Testis (tissue), 2 donors: ENCODE measurements at regions not wholly inside any gene's neighbourhood (a gene's known extent, or its start where the extent isn't known, plus 50 kb on each side); places are given as distances from the start of the nearest gene placed in this dataset.

Source experiments
- CTCF ChIP-seq, 3 experiments: fragments of 450-650 bp in 2 of 3; fragments of 200-600 bp in 1 of 3; sonication (generic) in 1 of 3; IDR thresholded peaks; one replicate each; pipeline ENCODE4 v1.5.1; 2016 to 2019; ENCODE audit warnings: antibody characterized with exemption in 3 of 3, mild to moderate bottlenecking in 2 of 3, moderate library complexity in 1 of 3
- POLR2A ChIP-seq: fragments of 450-650 bp; IDR thresholded peaks from one replicate; pipeline ENCODE4 v1.6.1; 2017; ENCODE audit warnings: antibody characterized with exemption, mild to moderate bottlenecking, moderate library complexity

DNA sequence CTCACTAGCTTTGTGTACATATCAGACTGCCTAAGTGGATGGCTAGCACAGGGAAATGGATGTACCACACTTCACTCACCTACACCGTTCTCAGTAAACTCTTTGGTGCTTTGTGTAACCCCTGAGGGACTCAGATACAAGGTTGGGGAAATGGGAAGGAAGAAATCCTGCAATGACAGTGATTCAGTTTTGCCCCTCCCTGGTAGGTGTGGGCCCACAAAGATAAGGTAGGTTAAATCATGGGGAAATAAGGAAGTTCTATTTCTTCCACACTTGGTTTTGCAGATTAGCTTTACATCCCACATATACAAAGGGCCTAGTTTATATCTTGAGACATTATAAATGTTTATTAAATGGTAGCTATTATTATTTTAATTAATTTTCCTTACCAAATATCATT is 197.6 kb upstream of the SPANXN4 start:
- no peak for TF ChIP-seq CTCF (IDR thresholded peaks at IDR 0.05)
- no peak for TF ChIP-seq POLR2A
